ENCODE measurements at regions not wholly inside any gene's neighbourhood (a gene's known extent, or its start where the extent isn't known, plus 50 kb on each side); places are given as distances from the start of the nearest gene placed in this dataset.

DNA sequence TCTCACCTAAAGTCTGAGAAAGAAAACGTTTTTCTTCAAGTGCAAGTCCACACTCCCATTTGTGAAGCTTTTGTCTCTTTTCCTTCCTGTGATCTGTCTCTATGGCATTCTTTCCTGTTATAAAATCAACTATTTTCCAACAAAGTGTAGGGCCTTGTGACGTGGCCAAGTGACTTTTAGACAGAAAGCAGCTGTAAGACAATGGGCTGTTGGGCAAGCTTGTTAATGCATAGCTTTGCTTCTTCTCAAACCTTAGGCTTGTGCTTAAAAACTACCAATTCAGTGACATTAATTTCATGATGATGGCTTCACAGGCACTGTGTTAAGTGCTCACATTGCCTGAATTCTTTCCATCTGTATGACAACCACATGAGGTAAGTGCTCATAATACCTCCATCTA, 83.5 kb downstream of the VCY1B start:
- CTCF ChIA-PET = no interaction called here
- POLR2A ChIA-PET = no interaction called here

DNA sequence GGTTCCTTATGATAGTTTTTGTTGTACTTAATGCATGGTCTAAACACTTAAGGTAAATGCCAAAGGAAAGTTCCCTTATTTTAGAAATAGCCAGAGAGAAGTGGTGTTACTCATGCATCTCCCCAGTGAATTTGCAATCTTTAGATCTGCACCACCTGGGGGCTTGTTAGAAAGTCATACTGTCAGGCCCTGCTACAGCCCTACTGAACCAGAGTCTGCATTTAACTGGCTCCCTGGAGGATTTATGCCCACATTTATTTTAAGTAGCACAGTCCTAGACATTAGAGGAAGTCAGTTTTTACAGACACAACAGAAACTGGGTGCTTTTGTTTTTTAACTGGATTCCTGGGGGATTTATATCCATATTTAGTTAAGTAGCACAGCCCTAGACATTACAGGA, 89.6 kb downstream of the VCY1B start:
- POLR2A ChIA-PET = no interaction called here
- CTCF ChIA-PET = no interaction called here

DNA sequence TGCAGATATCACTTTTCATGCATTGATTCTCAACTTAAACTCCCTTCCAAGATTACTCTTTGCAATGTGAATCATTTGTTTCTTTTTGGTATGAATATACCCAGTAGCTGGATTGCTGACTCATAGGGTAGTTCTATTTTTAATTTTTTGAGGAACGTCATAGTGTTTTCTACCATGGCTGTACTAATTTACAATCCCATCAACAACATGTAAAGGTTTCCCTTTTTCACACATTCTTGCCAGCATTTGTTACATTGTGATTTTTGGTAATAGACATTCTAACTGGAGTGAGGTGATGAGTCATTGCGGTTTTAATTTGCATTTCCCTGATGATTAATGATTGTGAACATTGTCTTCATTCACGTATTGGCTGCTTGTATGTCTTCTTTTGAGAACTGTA, 126.7 kb downstream of the VCY1B start:
- POLR2A ChIA-PET = no interaction called here
- CTCF ChIA-PET = no interaction called here

GRCh38 chrY:14222014-14222413, 166.0 kb downstream of the VCY1B start:
- ChIA-PET POLR2A (no interaction called here), CTCF (no interaction called here)

- ChIA-PET POLR2A (no interaction called here), CTCF (no interaction called here)
Observed at GRCh38 chrY:14231703-14232102, 175.7 kb downstream of the VCY1B start.

- CTCF ChIA-PET = no interaction called here
Observed at GRCh38 chrY:14235070-14235469, 179.0 kb downstream of the VCY1B start.

DNA sequence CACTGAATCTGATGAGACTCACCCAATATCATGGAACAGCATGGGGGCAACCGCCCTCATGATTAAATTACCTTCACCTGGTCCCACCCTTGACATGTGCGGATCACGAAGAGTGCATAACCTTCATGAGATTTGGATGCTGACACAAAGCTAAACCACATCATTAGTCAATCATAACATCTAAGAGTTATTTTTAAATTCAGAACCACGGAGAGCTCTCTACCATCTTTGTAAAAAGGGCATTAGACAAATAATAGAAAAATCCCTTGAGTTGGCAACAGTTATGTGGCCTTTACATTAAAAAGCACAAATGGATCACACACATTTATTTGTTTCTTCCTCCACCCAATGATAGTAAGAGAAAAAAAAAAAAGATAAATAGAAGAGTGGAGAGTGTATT, 182.2 kb downstream of the VCY1B start:
- POLR2A ChIA-PET = no interaction called here
- CTCF ChIA-PET = no interaction called here

More at GRCh38 chrY:14235070-14235469, 179.0 kb downstream of the VCY1B start:
- POLR2A ChIA-PET = no interaction called here

GRCh38 chrY:14246948-14247347, 190.9 kb downstream of the VCY1B start:
- ChIA-PET CTCF (no interaction called here), POLR2A (no interaction called here)

DNA sequence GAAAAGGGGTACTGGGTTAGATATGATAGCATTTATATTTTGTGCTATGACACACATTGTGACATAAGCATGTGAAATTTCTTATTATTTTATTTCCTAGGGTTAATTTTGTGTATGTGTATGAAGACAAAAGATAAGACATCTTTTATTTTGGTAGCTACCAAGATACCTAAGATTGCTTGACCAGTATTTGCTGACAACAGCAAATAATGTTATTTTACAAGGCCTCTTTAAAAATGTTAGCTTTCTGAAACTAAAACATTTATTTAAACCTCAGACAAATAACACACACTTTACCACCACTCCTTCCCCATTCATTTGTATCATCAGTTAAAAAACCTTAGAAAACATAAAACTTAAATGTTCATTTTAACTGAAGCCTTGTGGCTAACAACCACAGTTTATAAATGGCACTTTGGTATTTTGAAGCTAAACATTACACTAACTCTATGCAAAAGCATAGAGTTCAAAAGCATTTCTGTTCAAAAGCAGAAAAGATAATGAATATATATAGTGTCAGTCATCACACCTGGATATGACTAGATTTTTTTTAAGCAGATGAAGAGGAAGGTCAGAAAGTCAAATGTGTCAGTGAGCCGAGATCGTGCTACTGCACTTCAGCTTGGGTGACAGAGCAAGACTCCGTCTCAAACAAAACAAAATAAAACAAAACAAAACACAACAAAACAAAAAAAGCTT, 193.0 kb downstream of the VCY1B start:
- ChIA-PET CTCF (no interaction called here), POLR2A (no interaction called here)

GRCh38 chrY:14255965-14256816, 200.2 kb downstream of the VCY1B start:
- POLR2A ChIA-PET = no interaction called here
- CTCF ChIA-PET = no interaction called here

- POLR2A ChIA-PET = no interaction called here
- CTCF ChIA-PET = no interaction called here
Observed at GRCh38 chrY:14256817-14257168, 200.8 kb downstream of the VCY1B start.

DNA sequence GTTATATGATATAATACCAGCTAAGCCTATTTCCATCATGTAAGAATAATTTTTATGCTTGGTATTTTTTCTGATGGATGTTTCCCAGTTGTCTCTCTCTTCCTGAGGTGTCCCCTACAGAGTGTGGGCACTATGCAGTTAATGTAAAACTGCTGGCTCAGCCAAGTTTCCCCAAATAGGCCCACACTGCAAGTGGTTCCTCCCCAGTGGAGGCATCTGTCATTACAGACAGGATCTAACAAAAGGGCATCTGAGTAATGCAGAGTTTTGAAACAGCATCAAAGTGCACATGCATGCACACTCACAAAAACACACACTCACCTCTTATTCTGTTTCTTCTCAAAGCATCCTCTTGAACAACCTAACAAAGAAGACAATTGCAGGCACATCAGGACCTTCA, 221.0 kb downstream of the VCY1B start:
- ChIA-PET CTCF (no interaction called here), POLR2A (no interaction called here)

DNA sequence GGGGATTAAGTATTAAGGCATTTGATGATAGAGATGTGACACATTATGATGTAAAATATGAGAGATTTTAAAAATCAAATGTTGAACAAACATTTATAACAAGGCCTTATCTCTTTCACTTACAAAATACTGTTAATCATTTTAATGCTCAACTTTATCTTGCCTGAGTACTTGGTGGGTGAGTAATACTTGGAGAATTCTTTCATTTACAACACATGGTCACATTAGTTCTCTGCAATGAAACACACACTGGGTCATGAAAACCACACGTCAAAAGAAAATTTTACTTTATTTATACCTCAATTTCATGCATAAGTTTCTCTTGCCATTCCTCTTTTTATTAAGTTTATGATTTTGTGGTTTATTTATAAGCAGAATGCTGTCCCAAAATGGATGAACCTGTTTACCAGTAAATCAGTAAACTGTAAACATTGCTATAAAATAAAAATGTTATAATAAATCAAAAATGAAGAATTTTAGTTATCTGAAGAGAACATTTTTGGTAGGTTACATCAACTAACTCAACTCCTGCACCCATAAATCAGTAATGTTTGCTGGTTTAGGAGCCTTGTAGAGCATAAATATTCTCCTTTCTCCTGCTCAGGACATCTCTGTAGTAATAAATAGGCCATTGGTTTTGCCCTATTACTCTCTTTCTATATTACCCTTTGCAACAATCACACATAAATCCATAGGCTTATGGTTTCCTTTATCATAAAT, 233.5 kb upstream of the NLGN4Y start:
- CTCF ChIA-PET = no interaction called here
- POLR2A ChIA-PET = no interaction called here

GRCh38 chrY:14292382-14292781, 231.9 kb upstream of the NLGN4Y start:
- POLR2A ChIA-PET = no interaction called here
- CTCF ChIA-PET = interaction anchor here (0.6 kb wide), 1 partner anchor 1630 kb away, joined by 3 read pairs; no protein-coding TSS in a partner anchor

- ChIA-PET CTCF (no interaction called here), POLR2A (no interaction called here)
Observed at GRCh38 chrY:14300775-14301174, 223.6 kb upstream of the NLGN4Y start.

- POLR2A ChIA-PET = no interaction called here
- CTCF ChIA-PET = no interaction called here
Observed at GRCh38 chrY:14301552-14301951, 222.8 kb upstream of the NLGN4Y start.

DNA sequence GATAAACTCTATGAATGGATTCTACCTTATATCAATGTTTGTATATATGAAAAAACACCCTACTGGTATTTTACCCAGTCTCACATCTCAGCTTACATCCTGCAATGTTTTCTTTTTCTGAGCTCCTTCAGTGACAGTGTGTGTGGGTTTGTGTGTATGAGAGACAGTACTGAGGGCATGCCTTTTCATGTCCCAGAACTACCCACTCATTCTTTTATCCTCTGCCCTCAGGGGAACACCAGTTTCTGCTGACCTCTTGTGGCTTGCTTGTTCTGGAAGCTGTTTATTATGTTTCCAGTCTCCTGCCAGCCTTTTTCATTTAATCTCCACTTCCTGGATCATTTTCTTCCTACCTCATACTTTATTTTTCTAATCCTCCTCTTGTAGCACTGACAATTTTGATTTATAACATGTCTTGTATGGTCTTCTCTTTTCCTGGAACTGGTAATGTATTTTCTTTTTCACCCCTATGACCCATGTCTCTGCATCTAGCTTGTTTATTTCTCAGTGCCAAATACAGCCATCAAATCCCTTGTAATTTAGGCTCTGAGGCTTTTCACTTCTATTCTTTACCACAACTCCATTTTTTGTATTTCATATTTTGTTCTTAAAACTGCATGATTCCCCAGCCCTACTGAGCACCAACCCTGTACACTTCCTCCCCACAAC, 195.5 kb upstream of the NLGN4Y start:
- POLR2A ChIA-PET = no interaction called here
- CTCF ChIA-PET = interaction anchor here (1.1 kb wide), 1 partner anchor 12 kb away, joined by 3 read pairs; no protein-coding TSS in a partner anchor

- ChIA-PET POLR2A (no interaction called here), CTCF (no interaction called here)
Observed at GRCh38 chrY:14330362-14330761, 194.0 kb upstream of the NLGN4Y start.

DNA sequence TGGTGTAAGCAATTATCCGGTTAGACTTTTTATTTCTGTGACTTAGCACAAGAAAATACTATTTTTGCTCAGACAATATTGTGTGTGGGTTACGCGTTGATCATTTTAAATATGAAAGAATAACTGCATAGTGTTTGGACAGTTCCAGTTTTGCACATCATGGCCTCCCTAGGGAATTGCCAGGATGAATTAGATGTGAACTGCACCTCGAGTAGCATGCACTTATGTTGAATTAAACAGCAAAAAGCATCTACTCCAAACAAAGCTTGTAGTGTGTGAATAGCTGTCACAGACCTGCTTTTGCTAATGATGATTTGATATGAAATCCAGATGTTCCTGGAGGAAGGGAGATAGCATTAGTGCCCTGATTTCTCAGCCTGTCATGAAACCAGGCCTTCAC, 184.8 kb upstream of the NLGN4Y start:
- POLR2A ChIA-PET = no interaction called here
- CTCF ChIA-PET = no interaction called here

- CTCF ChIA-PET = interaction anchor here (0.8 kb wide), 1 partner anchor 13 kb away, joined by 3 read pairs; no protein-coding TSS in a partner anchor
- POLR2A ChIA-PET = no interaction called here
Observed at GRCh38 chrY:14340459-14341143, 183.7 kb upstream of the NLGN4Y start.
